ENCODE measurements at regions not wholly inside any gene's neighbourhood (a gene's known extent, or its start where the extent isn't known, plus 50 kb on each side); places are given as distances from the start of the nearest gene placed in this dataset.
A peak's percentile ranks its signal among the peaks of the same experiment; 100 is the strongest.

DNA sequence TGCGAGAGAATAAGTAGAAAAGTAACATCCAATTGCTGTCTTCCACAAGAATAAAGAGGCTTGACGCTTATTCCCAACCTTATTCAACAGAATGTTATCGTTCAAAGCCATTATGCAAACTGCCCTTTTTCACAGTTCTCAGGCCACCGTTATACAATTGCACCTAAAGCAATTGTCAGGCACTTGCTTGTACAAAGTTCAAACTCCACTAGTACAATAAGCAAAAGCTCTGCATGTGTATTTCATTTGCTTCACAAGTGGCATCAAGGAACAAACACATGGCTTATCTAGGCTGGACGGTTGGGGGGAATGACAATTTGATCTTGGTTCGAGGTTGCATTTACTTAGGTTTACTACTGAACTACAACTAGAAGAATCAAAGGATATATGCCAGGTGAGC, 815.6 kb downstream of the EFNB2 start:
- DNase-seq (ENCODE audit: low read depth), result no peak
- no peak for FAIRE-seq
- H3K27me3 ChIP-seq (ENCODE audit: control insufficient read depth, insufficient read depth, low read length), result no peaks in the 10 kb centered on the region
- no peaks in the 10 kb centered on the region for H3K36me3 ChIP-seq (ENCODE audit: control insufficient read depth, insufficient read depth, low read length)
- no peak overlapping the region for H3K4me3 ChIP-seq (ENCODE audit: low read depth, low read length)
- no peak for TF ChIP-seq CTCF (IDR thresholded peaks at IDR 0.05; ENCODE audit: insufficient read depth, low read length, severe bottlenecking)

- peak; percentile 72 for DNase-seq (ENCODE audit: low read depth)
- no peak overlapping the region for H3K4me3 ChIP-seq (ENCODE audit: low read depth, low read length)
- no peak for FAIRE-seq
- no peaks in the 10 kb centered on the region for H3K27me3 ChIP-seq (ENCODE audit: control insufficient read depth, insufficient read depth, low read length)
- no peaks in the 10 kb centered on the region for H3K36me3 ChIP-seq (ENCODE audit: control insufficient read depth, insufficient read depth, low read length)
- TF ChIP-seq CTCF (IDR thresholded peaks at IDR 0.05; ENCODE audit: insufficient read depth, low read length, severe bottlenecking), result no peak
These were observed 826.3 kb downstream of the EFNB2 start for GRCh38 chr13:105709181-105709580.

GRCh38 chr13:105703843-105704242, 831.6 kb downstream of the EFNB2 start:
- Histone ChIP-seq H3K27me3 (ENCODE audit: control insufficient read depth, insufficient read depth, low read length) (no peaks in the 10 kb centered on the region), H3K36me3 (ENCODE audit: control insufficient read depth, insufficient read depth, low read length) (no peaks in the 10 kb centered on the region), H3K4me3 (ENCODE audit: low read depth, low read length) (no peak overlapping the region)
- DNase-seq (ENCODE audit: low read depth), result no peak
- FAIRE-seq, result no peak
- no peak for TF ChIP-seq CTCF (IDR thresholded peaks at IDR 0.05; ENCODE audit: insufficient read depth, low read length, severe bottlenecking)

DNA sequence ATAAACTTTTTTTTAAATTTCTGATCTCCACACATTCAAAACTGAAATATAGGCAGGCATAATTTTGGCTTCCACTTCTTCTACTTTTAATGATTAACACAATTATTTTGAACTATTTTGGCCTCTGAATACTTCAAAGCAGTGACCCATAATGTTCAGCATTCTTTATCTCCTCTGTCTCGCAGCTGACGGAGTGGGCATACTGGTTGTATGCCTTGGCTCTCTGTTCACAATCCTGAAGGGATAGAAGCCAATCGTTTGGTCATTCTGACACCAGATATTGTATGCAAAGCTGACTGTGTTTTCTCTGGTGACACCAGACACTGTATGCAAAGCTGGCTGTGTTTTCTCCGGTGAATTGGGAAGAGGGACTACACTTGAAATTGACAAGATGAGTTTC, 833.0 kb downstream of the EFNB2 start:
- no peak overlapping the region for H3K4me3 ChIP-seq (ENCODE audit: low read depth, low read length)
- FAIRE-seq (no peak), DNase-seq (ENCODE audit: low read depth) (no peak)
- H3K36me3 ChIP-seq (ENCODE audit: control insufficient read depth, insufficient read depth, low read length), result no peaks in the 10 kb centered on the region
- no peaks in the 10 kb centered on the region for H3K27me3 ChIP-seq (ENCODE audit: control insufficient read depth, insufficient read depth, low read length)
- no peak for TF ChIP-seq CTCF (IDR thresholded peaks at IDR 0.05; ENCODE audit: insufficient read depth, low read length, severe bottlenecking)

DNA sequence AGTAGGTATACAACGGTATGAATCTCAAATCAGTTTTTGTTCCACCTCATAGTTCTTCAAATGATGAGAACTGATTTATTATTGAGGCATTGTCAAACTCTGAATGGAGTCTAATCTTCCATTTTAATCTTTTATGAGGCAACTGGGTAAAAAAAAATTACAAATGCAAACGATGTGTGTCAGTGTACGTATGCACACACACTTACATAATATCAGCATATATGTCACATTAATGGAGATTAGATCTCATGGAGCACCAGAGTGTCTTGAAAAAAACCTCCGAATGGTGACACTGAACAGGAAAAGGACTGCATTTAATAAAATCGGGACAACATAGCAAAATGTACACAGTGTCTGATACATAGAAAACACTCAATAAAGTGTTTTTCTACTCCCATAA, 842.7 kb downstream of the EFNB2 start:
- no peak for TF ChIP-seq CTCF (IDR thresholded peaks at IDR 0.05; ENCODE audit: insufficient read depth, low read length, severe bottlenecking)

GRCh38 chr13:105684216-105684615, 851.2 kb downstream of the EFNB2 start:
- DNase-seq (ENCODE audit: low read depth), result no peak
- no peak for TF ChIP-seq CTCF (IDR thresholded peaks at IDR 0.05; ENCODE audit: insufficient read depth, low read length, severe bottlenecking)
- no peak for FAIRE-seq
- Histone ChIP-seq H3K36me3 (ENCODE audit: control insufficient read depth, insufficient read depth, low read length) (no peaks in the 10 kb centered on the region), H3K27me3 (ENCODE audit: control insufficient read depth, insufficient read depth, low read length) (no peaks in the 10 kb centered on the region), H3K4me3 (ENCODE audit: low read depth, low read length) (no peak overlapping the region)

More for the DNA sequence above, 842.7 kb downstream of the EFNB2 start:
- DNase-seq (ENCODE audit: low read depth) (no peak), FAIRE-seq (no peak)
- no peak overlapping the region for H3K4me3 ChIP-seq (ENCODE audit: low read depth, low read length)
- no peaks in the 10 kb centered on the region for H3K36me3 ChIP-seq (ENCODE audit: control insufficient read depth, insufficient read depth, low read length)
- no peaks in the 10 kb centered on the region for H3K27me3 ChIP-seq (ENCODE audit: control insufficient read depth, insufficient read depth, low read length)
